H1 (cell line): ENCODE measurements at regions not wholly inside any gene's neighbourhood (a gene's known extent, or its start where the extent isn't known, plus 50 kb on each side); places are given as distances from the start of the nearest gene placed in this dataset.

Source experiments
- CTCF ChIA-PET: fragments of 300-600 bp; sonication (Branson Sonifier 250); formaldehyde crosslinking; loops from one replicate; lab custom pipeline; 2021; ENCODE audit not compliant: partially characterized antibody; lab: Charles Lee
- POLR2A ChIA-PET: fragments of 300-600 bp; sonication (Branson Sonifier 250); formaldehyde crosslinking; loops from one replicate; lab custom pipeline; 2021; ENCODE audit warnings: inconsistent platforms; ENCODE audit not compliant: partially characterized antibody; lab: Charles Lee
- DNase-seq, 2 experiments: peaks; one replicate each; pipeline versions ENCODE4 v3.0.0 to v3.0.0-alpha.2; 2010 to 2022; ENCODE audit warnings: low spot score in 2 of 2, low read depth in 1 of 2, mixed read lengths in 1 of 2
- FAIRE-seq: peaks from 2 replicates; lab custom pipeline; 2011; peaks lifted over from hg19 to GRCh38; lab: Jason Lieb, UNC
- H2AFZ ChIP-seq: 2 replicates; pipeline ENCODE4 v1.8.1; 2012; ENCODE audit warnings: low read length, inconsistent platforms
- H2AK5ac ChIP-seq: 2 replicates; pipeline ENCODE4 v1.6.1; 2013; ENCODE audit warnings: low read depth, low read length
- H2BK120ac ChIP-seq: replicated peaks from 2 replicates; pipeline ENCODE3; 2013; ENCODE audit warnings: low read depth, low read length, inconsistent platforms
- H2BK12ac ChIP-seq: 2 replicates; pipeline ENCODE4 v1.6.1; 2013; ENCODE audit warnings: low read depth, low read length
- H2BK15ac ChIP-seq: 2 replicates; pipeline ENCODE4 v1.6.1; 2013; ENCODE audit warnings: low read length
- H2BK20ac ChIP-seq: 2 replicates; pipeline ENCODE4 v1.6.1; 2013; ENCODE audit warnings: low read length
- H2BK5ac ChIP-seq: 2 replicates; pipeline ENCODE4 v1.6.1; 2013; ENCODE audit warnings: low read depth, low read length
- H3K14ac ChIP-seq: 2 replicates; pipeline ENCODE4 v1.6.1; 2013; ENCODE audit warnings: inconsistent platforms; ENCODE audit not compliant: insufficient read length
- H3K18ac ChIP-seq: 2 replicates; pipeline ENCODE4 v1.6.1; 2013; ENCODE audit warnings: low read length; ENCODE audit errors: extremely low read depth
- H3K23ac ChIP-seq: 2 replicates; pipeline ENCODE4 v1.6.1; 2013; ENCODE audit warnings: inconsistent platforms; ENCODE audit not compliant: insufficient read length
- H3K23me2 ChIP-seq: 2 replicates; pipeline ENCODE4 v1.6.1; 2013; ENCODE audit warnings: low read depth, low read length
- H3K27ac ChIP-seq: 2 replicates; pipeline ENCODE4 v1.6.1; 2011; ENCODE audit warnings: low read depth, low read length, inconsistent platforms
- H3K27me3 ChIP-seq, 4 experiments: replicated peaks in 1 of 4; 1 replicate in 1 of 4; 2 replicates in 3 of 4; pipeline versions ENCODE4 v1.6.1 to v1.8.1; 2011 to 2013; ENCODE audit warnings: low read length in 3 of 4, mild to moderate bottlenecking in 3 of 4, inconsistent platforms in 2 of 4, mixed read lengths in 2 of 4, moderate library complexity in 1 of 4; ENCODE audit not compliant: control insufficient read depth in 3 of 4, insufficient read depth in 3 of 4; ENCODE audit errors: extremely low read depth in 1 of 4
- H3K36me3 ChIP-seq, 4 experiments: 2 replicates each; pipeline versions ENCODE4 v1.6.1 to v1.8.1; 2011 to 2013; ENCODE audit warnings: mild to moderate bottlenecking in 4 of 4, low read length in 3 of 4, moderate library complexity in 2 of 4, control low read depth in 1 of 4, inconsistent platforms in 1 of 4; ENCODE audit not compliant: insufficient read depth in 4 of 4, control insufficient read depth in 2 of 4
- H3K4ac ChIP-seq: replicated peaks from 2 replicates; pipeline ENCODE3; 2013; ENCODE audit warnings: low read length, low read depth, mixed read lengths, inconsistent platforms; ENCODE audit not compliant: insufficient read length
- H3K4me1 ChIP-seq, 4 experiments: replicated peaks in 1 of 4; 1 replicate in 1 of 4; 2 replicates in 3 of 4; pipeline versions ENCODE4 v1.6.1 to v1.8.1; 2011 to 2013; ENCODE audit warnings: low read length in 3 of 4, inconsistent platforms in 2 of 4, mixed read lengths in 1 of 4; ENCODE audit not compliant: insufficient read depth in 4 of 4, control insufficient read depth in 3 of 4
- H3K4me2 ChIP-seq, 2 experiments: 2 replicates each; pipeline versions ENCODE4 v1.6.1 to v1.8.1; 2011 to 2013; ENCODE audit warnings: low read depth in 2 of 2, low read length in 2 of 2, control low read depth in 1 of 2, inconsistent platforms in 1 of 2, mild to moderate bottlenecking in 1 of 2; ENCODE audit not compliant: insufficient read depth in 1 of 2
- H3K4me3 ChIP-seq, 4 experiments: fragments of 200-600, 300-600 bp in 1 of 4; sonication (generic), shearing (Covaris generic), sonication (Bioruptor Twin) in 1 of 4; 2 replicates each; pipeline versions ENCODE4 v1.5.1 to v1.8.1; 2011 to 2016; ENCODE audit warnings: low read length in 4 of 4, low read depth in 3 of 4, control low read depth in 2 of 4, inconsistent platforms in 2 of 4, mild to moderate bottlenecking in 2 of 4, mixed read lengths in 1 of 4, moderate library complexity in 1 of 4; ENCODE audit not compliant: insufficient read depth in 2 of 4; ENCODE audit errors: extremely low read depth in 1 of 4
- H3K56ac ChIP-seq: replicated peaks from 2 replicates; pipeline ENCODE3; 2013; ENCODE audit warnings: low read depth, mild to moderate bottlenecking, mixed read lengths, low read length, inconsistent platforms; ENCODE audit not compliant: insufficient read length
- H3K79me1 ChIP-seq: 2 replicates; pipeline ENCODE4 v1.6.1; 2013; ENCODE audit warnings: low read depth, low read length, control low read depth
- H3K79me2 ChIP-seq, 2 experiments: 2 replicates each; pipeline versions ENCODE4 v1.6.1 to v1.8.1; 2012 to 2013; ENCODE audit warnings: low read length in 2 of 2, mild to moderate bottlenecking in 2 of 2, inconsistent platforms in 1 of 2; ENCODE audit not compliant: insufficient read depth in 2 of 2, control insufficient read depth in 1 of 2
- H3K9ac ChIP-seq, 4 experiments: replicated peaks in 1 of 4; 1 replicate in 1 of 4; 2 replicates in 3 of 4; pipeline versions ENCODE4 v1.6.1 to v1.8.1; 2011 to 2013; ENCODE audit warnings: low read depth in 3 of 4, low read length in 3 of 4, control low read depth in 2 of 4, mild to moderate bottlenecking in 2 of 4, moderate library complexity in 2 of 4, inconsistent platforms in 1 of 4; ENCODE audit errors: extremely low read depth in 1 of 4
- H3K9me3 ChIP-seq, 2 experiments: 2 replicates each; pipeline versions ENCODE4 v1.6.1 to v1.8.1; 2012 to 2013; ENCODE audit warnings: mild to moderate bottlenecking in 2 of 2, moderate library complexity in 2 of 2, control low read depth in 1 of 2, inconsistent platforms in 1 of 2, low read depth in 1 of 2, low read length in 1 of 2, mixed read lengths in 1 of 2; ENCODE audit not compliant: insufficient read depth in 2 of 2
- H4K20me1 ChIP-seq, 2 experiments: replicated peaks in 1 of 2; 2 replicates each; pipeline versions ENCODE3 to v1.8.1; 2011 to 2013; ENCODE audit warnings: inconsistent platforms in 2 of 2, low read length in 2 of 2, mild to moderate bottlenecking in 1 of 2; ENCODE audit not compliant: insufficient read depth in 2 of 2, control insufficient read depth in 1 of 2
- H4K5ac ChIP-seq: 2 replicates; pipeline ENCODE4 v1.6.1; 2013; ENCODE audit warnings: low read length, low read depth, mixed read lengths, inconsistent platforms; ENCODE audit not compliant: insufficient read length
- H4K8ac ChIP-seq: 2 replicates; pipeline ENCODE4 v1.8.0; 2013; ENCODE audit warnings: mild to moderate bottlenecking, moderate library complexity, low read length, inconsistent platforms; ENCODE audit not compliant: insufficient read depth; ENCODE audit errors: extremely low read depth
- H4K91ac ChIP-seq: replicated peaks from 2 replicates; pipeline ENCODE3; 2013; ENCODE audit warnings: low read length, mixed read lengths, inconsistent platforms; ENCODE audit not compliant: insufficient read length
- ATF2 ChIP-seq: IDR thresholded peaks from 2 replicates; pipeline ENCODE4 v1.6.1; 2012; ENCODE audit warnings: low read length, inconsistent platforms
- CREB1 ChIP-seq: IDR thresholded peaks from 2 replicates; pipeline ENCODE4 v1.6.1; 2012; ENCODE audit warnings: inconsistent platforms
- KDM1A ChIP-seq: fragments of 200-600, 300-600 bp; sonication (generic); IDR thresholded peaks from 2 replicates; pipeline ENCODE4 v1.7.1; 2016; ENCODE audit warnings: mild to moderate bottlenecking, low read length, borderline replicate concordance
- WGBS, 2 experiments: shearing (Covaris generic) in 1 of 2; methylation state at CpG; one replicate each; pipeline versions ENCODE4 v1.1.6 to v1.1.7; 2013 to 2015; ENCODE audit warnings: low lambda C conversion rate in 2 of 2, mixed read lengths in 2 of 2, inconsistent platforms in 1 of 2, low coverage in 1 of 2, missing lambda C conversion rate in 1 of 2; ENCODE audit not compliant: insufficient replicate concordance in 2 of 2, insufficient coverage in 1 of 2, insufficient read length in 1 of 2; ENCODE audit errors: extremely low coverage in 1 of 2, missing lambda C conversion rate in 1 of 2; 5-methylcytosine and 5-hydroxymethylcytosine counted together

- 87% methylated on average over 4 of the region's 4 CpGs; no CpG with 5 or more reads in 1 of the 2 experiments for WGBS, 2 experiments
- no peaks in the 10 kb centered on the region for H3K79me1 ChIP-seq
- H2BK5ac ChIP-seq = no peak overlapping the region
- no peak overlapping the region for H3K14ac ChIP-seq
- H3K27ac ChIP-seq = no peak overlapping the region
- no peak overlapping the region for H2BK20ac ChIP-seq
- no peak overlapping the region for H4K8ac ChIP-seq
- CTCF ChIA-PET = interaction anchor here (0.6 kb wide), 1 partner anchor 171 kb away, joined by 5 read pairs; no protein-coding TSS in a partner anchor
- peaks cover 4% of the 10 kb centered on the region; the same call in 1 of the 2 replicates for H3K23me2 ChIP-seq
- no peak overlapping the region for H3K23ac ChIP-seq
- no peak for DNase-seq
- no peaks in the 10 kb centered on the region for H3K4me1 ChIP-seq
- H2BK15ac ChIP-seq = no peak overlapping the region
- no peak overlapping the region for H4K91ac ChIP-seq
- H3K4me2 ChIP-seq = no peak overlapping the region
- no peak overlapping the region for H3K18ac ChIP-seq
- no peak for FAIRE-seq
- POLR2A ChIA-PET = no interaction called here
- H2AK5ac ChIP-seq = no peak overlapping the region
- H3K4me3 ChIP-seq = no peak overlapping the region
- no peaks in the 10 kb centered on the region for H3K79me2 ChIP-seq
- no peak overlapping the region for H3K56ac ChIP-seq
- H2AFZ ChIP-seq = no peak overlapping the region
- H4K5ac ChIP-seq = no peak overlapping the region
- H2BK120ac ChIP-seq = no peak overlapping the region
- TF ChIP-seq ATF2 (no peak), KDM1A (no peak), CREB1 (no peak)
- H3K9ac ChIP-seq = no peak overlapping the region
- no peak overlapping the region for H3K4ac ChIP-seq
- H2BK12ac ChIP-seq = no peak overlapping the region
- H4K20me1 ChIP-seq = no peaks in the 10 kb centered on the region
- H3K36me3 ChIP-seq = no peaks in the 10 kb centered on the region
- H3K27me3 ChIP-seq = no peaks in the 10 kb centered on the region
- peaks cover 53 to 55% of the 10 kb centered on the region in 2 experiments for H3K9me3 ChIP-seq
Measured at GRCh38 chr9:135002802-135003201, 84.7 kb upstream of the OLFM1 start.
